M059J (cell line): ENCODE measurements at regions not wholly inside any gene's neighbourhood (a gene's known extent, or its start where the extent isn't known, plus 50 kb on each side); places are given as distances from the start of the nearest gene placed in this dataset.
"Not testable (repeated sequence)": the region's sequence is repeated elsewhere in the genome, so short reads cannot be mapped to it uniquely, and the experiment has no call there.

ENCODE experiments used
- DNase-seq: peaks from one replicate; pipeline ENCODE4 v3.0.0-alpha.2; 2012; ENCODE audit warnings: low read depth

GRCh38 chr12:23066095-23066494 is 441.1 kb downstream of the ETNK1 start:
- no peak for DNase-seq

- peak; percentile 77 for DNase-seq
Observed at GRCh38 chr12:23083267-23083666, 458.3 kb downstream of the ETNK1 start.

- DNase-seq, result peak; percentile 85
Observed at GRCh38 chr12:23084236-23084995, 459.4 kb downstream of the ETNK1 start.

- DNase-seq, result no peak
Observed at GRCh38 chr12:23088594-23088993, 463.6 kb downstream of the ETNK1 start.

- no peak for DNase-seq
Observed at GRCh38 chr12:23093488-23093887, 468.5 kb downstream of the ETNK1 start.

- no peak for DNase-seq
Observed at GRCh38 chr12:23096321-23096720, 471.4 kb downstream of the ETNK1 start.

- DNase-seq, result no peak
Observed at GRCh38 chr12:23098110-23098509, 473.1 kb downstream of the ETNK1 start.

GRCh38 chr12:23098517-23098916 is 473.5 kb downstream of the ETNK1 start:
- no peak for DNase-seq

- DNase-seq, result no peak
Observed at GRCh38 chr12:23099104-23099503, 474.1 kb downstream of the ETNK1 start.

- peak; percentile 2 for DNase-seq
Observed at GRCh38 chr12:23099604-23100003, 474.6 kb downstream of the ETNK1 start.

GRCh38 chr12:23108957-23109356 is 484.0 kb downstream of the ETNK1 start:
- no peak for DNase-seq

- DNase-seq, result peak; percentile 16
Observed at GRCh38 chr12:23113781-23114180, 488.8 kb downstream of the ETNK1 start.

GRCh38 chr12:23115984-23116383 is 491.0 kb downstream of the ETNK1 start:
- no peak for DNase-seq

GRCh38 chr12:23126794-23127193 is 501.8 kb downstream of the ETNK1 start:
- no peak for DNase-seq

GRCh38 chr12:23127701-23128100 is 502.7 kb downstream of the ETNK1 start:
- DNase-seq, result no peak

- no peak for DNase-seq
Observed at GRCh38 chr12:23128462-23128861, 503.5 kb downstream of the ETNK1 start.

- DNase-seq, result no peak
Observed at GRCh38 chr12:23132357-23132756, 507.4 kb downstream of the ETNK1 start.

GRCh38 chr12:23133471-23133870 is 508.5 kb downstream of the ETNK1 start:
- no peak for DNase-seq

- no peak for DNase-seq
Observed at GRCh38 chr12:23139026-23139425, 514.1 kb downstream of the ETNK1 start.

GRCh38 chr12:23140710-23141109 is 515.7 kb downstream of the ETNK1 start:
- DNase-seq, result peak; percentile 2

GRCh38 chr12:23141335-23141734 is 516.4 kb downstream of the ETNK1 start:
- DNase-seq, result no peak

GRCh38 chr12:23146070-23146469 is 521.1 kb downstream of the ETNK1 start:
- DNase-seq, result not testable (repeated sequence)

GRCh38 chr12:23168459-23168858 is 543.5 kb downstream of the ETNK1 start:
- DNase-seq, result no peak
